NOMO-1 treated with dmso at 0.1 percent for 144 hours (cell line): ENCODE measurements at regions not wholly inside any gene's neighbourhood (a gene's known extent, or its start where the extent isn't known, plus 50 kb on each side); places are given as distances from the start of the nearest gene placed in this dataset.

Source experiments
- DNase-seq: peaks from one replicate; lab custom pipeline; 2025; ENCODE audit not compliant: unreplicated experiment; lab: John Stamatoyannopoulos, UW

GRCh38 chr12:66045506-66045905 lies 85.0 kb downstream of the LLPH start:
- DNase-seq: no peak

GRCh38 chr12:66044731-66045130 lies 85.8 kb downstream of the LLPH start:
- no peak for DNase-seq

- no peak for DNase-seq
Measured at GRCh38 chr12:66043035-66043434, 87.5 kb downstream of the LLPH start.

GRCh38 chr12:66041651-66042363 lies 88.7 kb downstream of the LLPH start:
- DNase-seq: no peak

- DNase-seq: no peak
Measured at GRCh38 chr12:66036317-66036716, 94.2 kb downstream of the LLPH start.

GRCh38 chr12:66035288-66035966 lies 95.1 kb downstream of the LLPH start:
- no peak for DNase-seq

- no peak for DNase-seq
Measured at GRCh38 chr12:66033151-66033550, 97.4 kb downstream of the LLPH start.

GRCh38 chr12:66032739-66033138 lies 97.8 kb downstream of the LLPH start:
- no peak for DNase-seq

- DNase-seq: no peak
Measured at GRCh38 chr12:66030217-66030781, 100.3 kb downstream of the LLPH start.

GRCh38 chr12:66028390-66028789 lies 102.2 kb downstream of the LLPH start:
- no peak for DNase-seq

GRCh38 chr12:66025477-66025876 lies 105.1 kb downstream of the LLPH start:
- no peak for DNase-seq

GRCh38 chr12:66024949-66025348 lies 105.6 kb downstream of the LLPH start:
- DNase-seq: no peak

GRCh38 chr12:66020481-66020880 lies 110.1 kb downstream of the LLPH start:
- no peak for DNase-seq

GRCh38 chr12:66017736-66018135 lies 112.8 kb downstream of the LLPH start:
- DNase-seq: no peak
